ENCODE measurements at regions not wholly inside any gene's neighbourhood (a gene's known extent, or its start where the extent isn't known, plus 50 kb on each side); places are given as distances from the start of the nearest gene placed in this dataset.

GRCh38 chr2:7694076-7694985 lies 777.1 kb downstream of the RNF144A start:
- no peak for TF ChIP-seq EP300 (IDR thresholded peaks at IDR 0.05)
- TF ChIP-seq CTCF (IDR thresholded peaks at IDR 0.05) = no peak
- no peak for TF ChIP-seq POLR2A (IDR thresholded peaks at IDR 0.05)
- TF ChIP-seq POLR2AphosphoS5 (IDR thresholded peaks at IDR 0.05) = no peak
